Activated T-cell treated with anti-CD3 and anti-CD28 coated beads for 24 hours (primary cell): ENCODE measurements at regions not wholly inside any gene's neighbourhood (a gene's known extent, or its start where the extent isn't known, plus 50 kb on each side); places are given as distances from the start of the nearest gene placed in this dataset.

Source experiments
- DNase-seq: peaks from one replicate; pipeline ENCODE4 v3.0.0-alpha.2; 2020; ENCODE audit warnings: low read depth

DNA sequence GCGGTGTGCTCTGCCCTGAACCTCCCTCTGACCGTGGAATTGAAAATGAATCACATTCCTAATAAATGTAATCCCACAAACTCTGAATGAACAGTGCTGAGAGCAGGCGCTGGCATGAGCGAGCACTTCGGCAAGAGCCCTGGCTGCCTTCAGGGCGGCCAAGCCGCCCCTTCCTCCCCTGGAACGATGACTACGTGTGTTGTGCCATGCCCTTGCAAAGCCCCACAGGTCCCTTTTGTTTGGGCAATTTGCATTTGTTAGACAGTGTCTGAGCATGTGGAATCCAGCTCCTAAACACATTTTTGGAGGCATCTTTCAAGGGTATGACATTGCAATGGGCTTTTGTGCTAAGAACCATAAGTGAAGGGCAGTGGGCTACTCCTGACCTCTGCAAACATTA lies 95.6 kb upstream of the MKI67 start:
- no peak for DNase-seq

DNA sequence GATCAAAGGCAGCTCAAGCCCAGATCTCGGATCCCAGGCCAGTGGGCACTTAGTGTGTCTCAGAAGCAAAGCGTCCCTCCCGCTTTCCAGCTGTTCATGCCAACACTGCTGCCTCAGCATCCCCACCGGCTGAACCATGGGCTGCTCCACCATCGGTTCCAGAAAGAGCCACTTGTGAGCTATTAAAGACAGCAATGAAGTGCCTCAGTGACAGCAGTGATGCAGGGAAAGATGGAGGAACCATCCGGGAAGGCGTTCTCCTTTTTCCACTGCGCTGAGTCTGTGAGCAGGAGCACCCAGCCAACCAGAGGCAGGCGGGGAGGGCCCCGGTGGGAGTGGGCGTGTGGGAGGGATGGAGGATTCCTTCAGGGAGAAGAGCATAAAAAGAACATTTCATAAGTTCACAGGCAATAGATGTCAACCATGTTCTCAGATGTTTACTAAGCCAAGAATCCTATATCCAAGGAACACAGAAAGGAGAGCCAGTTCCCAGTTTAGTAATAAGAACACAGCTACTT lies 96.2 kb upstream of the MKI67 start:
- no peak for DNase-seq

DNA sequence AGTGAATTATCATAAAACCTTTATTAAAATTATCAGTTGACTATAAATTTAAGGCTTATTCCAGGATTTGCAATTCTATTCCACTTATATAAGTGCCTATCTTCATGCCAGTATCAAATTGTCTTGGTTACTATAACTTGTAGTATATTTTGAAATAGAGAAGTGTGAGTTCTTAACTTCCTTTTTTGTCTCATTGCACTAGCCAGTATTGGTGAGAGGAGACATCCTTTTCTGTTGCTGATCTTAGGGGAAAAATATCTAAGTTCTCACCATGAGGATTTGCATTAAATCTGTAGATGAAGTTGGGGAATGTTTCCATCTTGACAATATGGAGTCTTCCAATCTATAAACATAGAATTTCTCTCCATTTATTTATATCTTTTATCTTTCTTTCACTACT lies 104.2 kb upstream of the MKI67 start:
- no peak for DNase-seq

DNA sequence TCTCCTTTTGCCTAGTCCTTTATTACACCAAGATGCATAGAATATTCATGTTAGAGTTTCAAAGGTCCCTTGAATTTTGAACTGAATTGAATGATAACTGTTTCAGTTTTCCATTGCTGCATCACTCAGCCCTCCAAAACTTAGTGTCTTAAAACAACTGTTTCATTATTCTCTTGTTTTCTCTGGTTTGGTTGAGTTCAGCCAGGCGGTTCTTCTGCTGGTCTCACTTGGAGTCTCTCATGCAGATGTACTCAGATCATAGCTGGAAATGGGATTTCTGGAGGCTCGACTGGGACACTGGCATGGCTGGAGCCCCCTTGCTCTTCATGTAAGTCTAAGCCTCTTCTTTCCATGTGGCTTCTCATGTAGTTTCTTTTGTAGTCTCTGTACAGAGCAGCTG lies 107.2 kb upstream of the MKI67 start:
- no peak for DNase-seq

DNA sequence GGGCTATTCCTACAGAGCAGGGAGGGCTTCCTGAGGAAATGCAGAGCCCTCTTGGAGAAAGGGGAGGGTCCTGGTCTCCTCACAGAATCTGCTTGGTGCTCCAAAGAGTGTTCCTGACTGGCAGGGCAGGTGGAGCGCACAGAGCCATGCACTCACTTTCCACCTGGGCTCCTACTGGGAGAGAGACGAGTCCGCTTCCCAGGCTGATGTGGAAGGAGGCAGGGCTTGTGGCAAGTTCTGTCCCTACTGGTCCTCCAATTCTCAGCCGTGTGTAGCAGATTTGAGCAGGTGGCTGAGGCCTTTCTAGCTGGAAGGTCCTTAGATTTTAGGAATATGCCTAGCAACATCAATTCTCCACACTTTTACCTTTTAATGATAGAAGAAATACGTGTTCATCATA lies 111.5 kb upstream of the MKI67 start:
- DNase-seq: no peak

DNA sequence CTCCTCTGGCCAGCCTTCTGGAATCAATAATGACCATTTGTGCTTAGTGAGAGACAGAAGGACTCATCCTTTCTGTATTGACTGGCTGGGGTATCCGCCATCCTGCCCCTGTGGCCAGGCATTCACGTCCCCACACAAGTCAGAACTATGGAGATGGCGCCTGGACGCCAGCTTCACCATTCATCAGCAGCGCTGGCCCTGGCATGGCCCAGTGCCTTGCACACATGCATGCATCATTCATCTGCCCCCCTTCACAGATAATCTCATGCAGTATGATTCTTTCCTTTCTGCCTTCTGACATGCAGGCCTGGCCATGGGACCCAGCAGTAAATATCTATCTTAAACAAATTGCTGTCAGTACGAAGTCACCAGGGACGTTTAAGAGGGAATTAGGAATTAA lies 114.8 kb upstream of the MKI67 start:
- no peak for DNase-seq

DNA sequence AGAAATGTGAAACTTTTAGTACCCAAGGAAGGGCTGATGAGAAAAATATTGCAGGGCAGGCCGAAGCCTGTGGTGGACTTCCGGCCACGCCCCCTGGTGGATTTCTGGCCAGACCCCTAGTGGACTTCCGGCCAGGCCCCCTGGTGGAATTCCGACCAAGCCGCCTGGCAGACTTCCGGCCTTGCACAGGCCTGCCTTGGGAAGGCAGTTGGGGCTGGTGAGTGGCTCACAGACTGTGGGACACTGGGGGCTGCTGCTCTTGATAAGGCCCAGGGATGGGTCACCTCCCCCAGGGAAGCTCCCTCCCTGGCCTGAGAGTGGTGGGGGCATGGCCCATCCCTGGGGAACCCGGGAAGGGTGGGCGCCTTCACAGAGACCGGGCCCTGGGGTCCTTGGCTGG lies 116.4 kb upstream of the MKI67 start:
- DNase-seq: no peak

DNA sequence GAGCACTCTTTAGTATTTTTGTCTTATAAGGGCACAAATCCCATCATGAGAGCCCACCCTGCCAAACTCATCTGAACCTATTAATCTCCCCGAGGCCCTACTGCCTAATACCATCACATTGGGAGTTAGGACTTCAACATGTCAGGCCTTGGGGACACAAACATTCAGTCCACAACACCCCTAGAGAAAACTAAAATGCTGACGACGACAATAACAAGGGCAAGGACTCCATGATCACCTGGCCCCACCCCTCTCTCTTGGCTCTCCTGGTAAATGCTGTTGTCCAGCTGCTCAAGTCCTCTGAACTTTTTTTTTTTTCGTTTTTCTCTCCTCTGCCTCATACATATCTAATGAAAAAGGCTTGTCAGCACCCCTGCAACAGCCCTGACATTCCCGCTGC lies 118.8 kb upstream of the MKI67 start:
- no peak for DNase-seq

DNA sequence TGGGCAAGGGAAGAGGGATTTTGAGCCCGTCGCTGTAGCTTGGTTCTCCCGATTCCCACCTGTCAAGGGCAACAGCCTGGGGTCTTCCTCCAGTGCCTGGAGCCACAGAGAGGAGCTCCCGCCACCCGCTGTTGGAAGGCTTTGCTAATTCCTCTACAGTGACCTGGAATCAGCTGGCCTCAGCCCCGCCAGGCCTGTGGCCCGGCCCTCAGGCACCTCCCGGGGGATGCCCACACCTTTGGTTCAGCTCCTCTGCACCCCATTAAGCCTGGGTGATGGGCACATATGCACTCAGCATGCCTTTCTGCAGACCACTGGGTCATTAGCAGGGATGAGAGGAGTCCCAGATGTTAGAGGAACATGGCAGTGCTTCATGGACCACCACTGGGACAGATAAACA lies 121.4 kb upstream of the MKI67 start:
- DNase-seq: no peak

DNA sequence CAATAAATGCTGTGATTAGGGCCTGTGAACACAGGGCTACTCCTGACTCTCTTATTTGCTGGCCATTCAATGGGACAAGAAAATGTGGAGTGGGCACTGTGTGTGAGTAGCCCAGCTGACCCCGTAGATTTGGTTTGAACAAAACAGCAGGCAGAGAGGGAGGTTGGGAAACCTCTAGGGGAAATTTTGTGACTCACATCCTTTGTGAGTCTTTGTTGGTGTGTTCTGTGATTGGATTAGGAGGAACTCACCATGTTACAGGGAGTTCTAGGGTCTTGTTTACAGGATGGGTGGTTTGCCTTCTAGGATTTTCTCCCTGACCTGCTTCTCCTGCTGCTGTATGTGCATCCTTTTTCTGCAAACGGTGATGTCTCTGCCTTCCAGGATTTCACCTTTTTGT lies 128.3 kb upstream of the MKI67 start:
- DNase-seq: no peak

DNA sequence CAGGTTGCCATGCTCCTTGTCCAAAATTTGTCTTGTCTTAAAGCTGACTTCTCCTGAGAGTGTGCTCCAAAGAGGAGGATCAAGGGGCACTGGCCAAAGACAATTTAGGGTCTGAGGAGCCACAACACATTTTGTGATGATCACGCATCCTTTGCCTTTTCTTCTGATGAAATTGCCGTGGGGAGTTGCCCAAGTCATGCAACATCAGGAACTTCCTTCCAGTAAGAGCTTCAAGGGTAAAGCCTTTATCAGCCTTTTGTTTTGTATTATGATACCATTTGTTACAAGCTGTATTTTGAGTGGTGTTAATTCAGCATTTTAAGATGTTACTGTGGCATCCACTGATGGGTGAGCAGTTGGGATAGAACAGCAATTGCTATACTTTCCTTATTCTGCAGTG lies 131.2 kb upstream of the MKI67 start:
- DNase-seq: no peak

DNA sequence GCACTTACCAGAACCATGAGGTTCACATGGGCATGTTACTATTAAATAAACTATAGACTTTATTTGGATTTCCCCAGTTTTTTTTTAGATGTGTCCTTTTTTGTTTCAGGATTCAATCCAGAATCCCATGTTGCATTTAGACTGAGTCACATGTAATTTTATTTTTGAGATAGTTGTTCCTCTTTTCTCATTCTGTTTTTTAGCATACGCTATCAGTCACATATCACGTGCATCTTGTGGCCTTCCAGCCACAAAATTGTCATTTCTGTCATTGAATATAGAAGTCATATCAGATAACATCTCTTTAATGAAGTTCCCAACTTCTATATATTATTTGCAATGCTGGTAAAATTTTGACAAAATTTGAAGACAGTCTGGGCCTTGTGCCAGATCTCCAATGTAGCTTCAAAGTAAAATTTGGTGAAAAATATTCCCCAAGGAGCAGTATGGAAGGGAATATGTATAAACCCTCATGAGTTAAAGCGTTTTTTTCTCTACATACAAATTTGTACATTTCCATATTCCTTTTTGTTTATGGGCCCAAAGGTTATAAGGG lies 132.3 kb upstream of the MKI67 start:
- no peak for DNase-seq

DNA sequence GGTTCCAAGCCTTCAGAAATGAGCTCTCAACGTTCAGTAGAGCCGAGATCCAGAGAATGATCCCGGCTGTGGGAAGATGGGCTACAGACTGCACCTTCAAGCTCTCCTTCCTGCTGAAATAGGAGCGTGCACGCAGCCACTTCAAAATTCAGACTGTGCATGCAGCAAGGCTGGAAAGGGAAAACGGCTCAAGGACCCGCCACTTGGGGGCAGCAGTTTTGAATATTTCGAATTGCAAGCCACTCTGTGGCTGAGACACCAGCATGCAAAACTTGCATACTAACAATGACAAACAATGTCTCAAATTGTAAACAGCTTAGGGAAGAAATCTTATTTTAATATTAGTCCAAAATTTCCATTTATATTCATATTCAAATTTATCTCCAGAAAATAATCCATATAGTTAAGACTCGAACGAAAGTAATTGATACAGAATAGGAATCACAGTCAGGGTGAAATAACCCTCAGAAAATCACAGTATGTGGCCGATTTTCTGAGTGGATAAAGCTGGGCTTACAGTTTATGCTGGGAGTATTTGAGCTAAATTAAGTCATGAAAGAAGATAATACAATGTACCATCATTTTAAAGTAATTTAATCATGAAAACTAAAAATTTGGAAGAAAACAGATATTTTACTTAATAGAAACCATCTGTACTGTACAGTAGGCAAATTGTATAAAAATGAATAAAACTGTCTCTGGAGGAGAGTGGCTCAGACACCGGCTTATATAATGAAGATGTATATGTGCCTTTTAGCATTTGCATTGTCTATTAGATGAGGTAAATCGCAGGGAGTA lies 137.9 kb upstream of the MKI67 start:
- peak; percentile 15 for DNase-seq

DNA sequence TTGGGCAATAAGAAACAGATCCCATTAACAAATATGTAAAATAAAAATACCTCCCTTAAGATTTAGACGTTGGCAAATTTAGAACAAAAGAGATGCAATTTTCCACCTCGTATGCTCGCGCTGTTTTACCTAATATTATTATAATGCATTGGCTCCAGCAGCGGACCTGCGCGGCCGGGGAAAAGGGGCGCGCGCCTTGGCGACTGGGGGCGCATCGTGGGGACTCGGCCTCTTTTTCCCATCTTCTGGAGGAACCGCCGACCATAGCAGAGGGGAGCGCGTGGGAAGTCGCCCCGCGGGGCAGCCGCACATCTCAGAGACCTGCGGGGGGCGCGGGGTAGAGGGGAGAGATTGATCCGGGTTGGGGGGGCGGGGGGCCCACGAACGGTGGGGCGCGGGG lies 139.4 kb upstream of the MKI67 start:
- no peak for DNase-seq

DNA sequence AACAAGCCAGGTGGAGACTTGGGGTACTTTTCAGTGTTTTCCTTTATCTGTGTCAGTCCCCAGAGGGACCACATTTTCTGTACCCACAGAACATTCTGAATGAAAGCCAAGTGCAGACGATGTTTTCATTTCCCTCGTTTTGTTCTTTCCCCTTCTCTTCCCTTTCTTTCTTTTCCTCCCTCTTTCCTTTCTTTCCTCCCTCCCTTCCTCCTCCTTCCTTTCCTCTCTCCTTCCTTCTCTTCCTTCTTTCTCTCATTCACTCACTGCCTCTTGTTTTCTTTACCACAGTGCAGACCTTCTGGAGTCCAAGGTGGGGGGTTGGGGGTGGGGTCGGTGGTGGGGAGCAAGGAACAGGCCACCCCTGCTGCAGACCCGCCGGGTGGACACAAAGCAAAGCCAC lies 141.4 kb upstream of the MKI67 start:
- no peak for DNase-seq

DNA sequence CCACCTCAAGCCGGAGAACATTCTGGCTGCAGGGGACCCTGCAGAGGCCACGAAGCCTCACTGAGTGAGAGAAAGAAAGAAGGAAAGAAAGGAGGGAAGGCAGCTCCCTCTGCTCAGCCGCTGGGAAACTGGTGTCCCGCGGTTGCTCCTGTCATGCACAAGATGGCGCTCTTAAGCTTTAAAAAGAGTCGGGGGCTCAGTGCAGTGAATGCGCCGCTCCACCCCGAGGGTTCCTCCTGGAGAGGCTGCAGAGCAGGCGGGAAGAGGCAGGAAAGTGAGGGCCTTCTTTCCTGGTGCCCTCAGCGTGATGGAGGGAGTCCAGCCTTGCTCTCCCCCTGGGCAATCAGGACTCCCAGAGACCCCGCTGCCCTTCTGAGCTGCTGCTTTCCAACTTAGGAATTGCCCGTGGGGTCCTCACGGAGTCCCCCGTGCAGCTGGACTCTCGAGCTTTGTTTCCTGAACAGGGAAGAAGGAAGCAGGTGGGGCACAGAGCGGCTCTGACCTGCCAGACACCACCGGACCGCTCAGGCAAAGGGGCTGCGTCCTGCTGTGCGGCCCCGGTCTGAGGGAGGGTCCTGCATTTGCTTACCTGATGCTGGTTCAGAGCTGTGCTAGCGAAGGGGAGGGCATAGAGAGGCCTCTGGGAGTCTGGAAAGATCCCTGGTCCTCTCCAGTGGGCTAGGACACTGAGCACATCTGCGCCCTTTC lies 141.9 kb upstream of the MKI67 start:
- DNase-seq: no peak

DNA sequence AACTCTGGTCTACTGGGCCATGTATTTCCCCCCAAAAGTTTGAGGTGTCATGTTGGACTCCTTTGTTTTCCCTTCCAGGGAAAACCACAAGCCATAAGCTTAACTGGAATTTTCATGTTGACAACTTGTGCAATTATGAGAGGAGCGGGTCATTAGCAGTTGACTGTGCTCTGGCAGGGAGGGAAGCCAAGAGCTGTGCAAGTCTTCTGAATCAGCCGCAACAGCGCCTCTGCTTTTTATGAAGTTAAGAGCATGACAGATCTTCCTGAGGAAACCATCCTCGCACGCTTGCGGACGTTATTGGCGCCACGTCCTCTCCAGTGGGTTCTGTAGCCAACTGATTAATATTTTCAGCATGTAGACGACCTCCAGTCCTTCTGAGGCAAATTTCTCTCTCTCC lies 148.7 kb upstream of the MKI67 start:
- no peak for DNase-seq

DNA sequence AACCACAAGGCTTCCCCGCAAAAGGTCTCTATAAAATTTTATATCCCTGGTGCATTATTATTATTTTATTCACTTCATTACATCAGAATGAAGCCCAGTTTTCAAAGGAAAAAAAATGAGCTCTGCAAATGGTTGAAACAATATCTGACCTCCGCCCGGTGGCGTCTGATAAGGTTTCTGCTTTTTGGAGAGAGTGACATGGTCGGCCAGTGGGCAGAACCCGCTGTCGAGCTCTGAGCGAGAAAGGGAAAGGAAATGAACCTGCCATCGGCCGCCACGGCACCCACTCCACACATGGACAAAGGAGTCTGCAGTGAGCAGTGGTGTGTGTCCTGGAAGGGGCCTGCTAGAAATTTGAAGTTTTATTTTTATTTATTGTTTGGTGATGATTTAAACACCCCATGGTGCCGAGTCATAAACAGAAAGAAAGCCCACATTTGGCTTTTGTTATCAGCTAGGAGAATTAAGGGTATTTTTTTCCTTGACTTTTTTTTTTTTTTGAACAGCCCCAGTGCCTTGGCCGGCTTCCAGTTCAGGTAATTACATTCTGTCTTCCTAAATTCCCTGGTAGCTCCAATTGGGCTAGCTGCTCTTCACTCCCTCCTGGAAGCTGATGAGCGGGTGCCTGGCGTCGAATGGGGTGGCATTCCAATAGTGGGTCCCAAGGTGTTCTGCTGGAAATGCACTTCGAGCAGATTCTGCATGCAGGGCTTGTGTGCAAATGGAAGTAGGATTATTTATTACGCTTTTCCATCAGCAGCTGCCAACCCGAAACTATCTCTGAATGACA lies 149.4 kb upstream of the MKI67 start:
- no peak for DNase-seq

DNA sequence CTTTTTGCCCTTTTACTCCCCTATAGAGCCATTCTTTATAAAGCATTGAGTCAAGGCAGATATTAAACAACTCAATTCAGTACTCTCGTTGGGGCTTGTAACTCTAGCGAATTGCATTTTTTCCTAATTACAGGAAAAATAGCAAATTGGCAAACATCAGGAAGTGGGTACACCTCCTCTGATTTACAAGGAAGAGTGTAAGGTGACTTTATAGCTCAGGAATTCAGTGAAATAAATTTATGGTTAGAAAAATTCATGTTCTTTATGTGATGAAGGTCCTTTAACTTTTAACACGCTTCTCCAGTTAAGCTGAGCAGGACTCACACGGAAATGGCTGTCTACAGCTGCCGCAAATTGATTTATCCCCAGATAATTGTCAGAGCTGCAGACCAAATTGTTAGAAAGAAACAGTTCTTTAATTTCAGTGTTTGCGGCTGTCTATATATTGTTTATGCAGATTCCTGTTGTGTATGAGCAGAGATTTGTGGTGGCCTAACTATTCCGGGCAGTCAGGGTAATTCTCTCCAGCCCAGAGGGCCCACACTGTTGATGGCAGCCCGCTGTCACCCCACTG lies 151.1 kb upstream of the MKI67 start:
- DNase-seq: no peak

DNA sequence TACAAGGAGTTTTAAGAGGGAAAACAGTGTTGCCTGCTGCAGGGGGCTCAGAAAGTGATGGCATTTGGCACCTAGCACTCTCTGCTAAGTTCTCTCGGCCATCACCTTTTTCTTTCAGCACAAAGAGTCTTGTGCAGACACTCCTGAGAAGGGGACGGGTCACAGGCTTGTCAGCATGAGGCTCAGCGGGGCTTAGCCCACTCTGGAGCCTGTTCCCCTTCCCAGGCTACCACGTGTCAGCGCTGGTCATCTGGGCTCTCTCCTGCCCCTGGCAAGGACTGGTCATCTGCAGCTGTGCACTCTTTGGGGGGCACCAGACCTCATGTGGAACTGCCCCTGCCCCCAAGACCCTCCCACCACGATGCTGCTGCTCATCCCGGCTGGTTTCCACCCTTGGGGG lies 152.1 kb upstream of the MKI67 start:
- DNase-seq: no peak

DNA sequence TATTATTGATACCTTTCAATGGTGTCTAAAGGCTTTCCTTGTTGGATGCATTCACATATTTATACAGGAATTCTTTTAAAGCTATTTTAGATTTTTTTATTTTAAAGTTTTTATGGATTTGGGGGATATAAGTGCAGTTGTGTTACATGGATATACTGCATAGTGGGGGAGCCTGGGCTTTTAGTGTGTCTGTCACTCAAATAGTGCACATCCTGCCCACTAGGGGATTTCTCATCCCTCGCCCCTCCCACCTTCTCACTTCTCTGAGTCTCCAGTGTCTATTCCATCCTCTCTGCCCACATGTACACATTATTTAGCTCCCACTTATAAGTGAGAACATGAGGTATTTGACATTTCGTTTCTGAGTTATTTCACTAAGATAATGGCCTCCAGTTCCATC lies 154.0 kb upstream of the MKI67 start:
- DNase-seq: no peak

DNA sequence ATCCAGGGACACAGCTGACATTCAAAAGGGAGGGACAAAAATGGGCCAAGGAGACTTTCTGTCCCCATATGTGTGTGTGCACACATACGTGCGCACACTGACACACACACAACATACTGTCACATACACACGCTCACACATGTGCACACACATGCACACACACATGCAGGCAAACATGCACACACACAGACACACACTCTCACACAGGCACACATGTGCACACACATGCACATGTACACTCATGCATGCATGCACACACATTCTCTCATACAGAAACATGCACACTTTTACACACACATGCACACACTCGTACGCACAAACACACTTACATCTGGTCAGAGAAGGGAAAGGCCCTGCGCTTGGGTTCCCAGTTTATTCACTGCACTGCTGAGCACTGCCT lies 155.1 kb upstream of the MKI67 start:
- DNase-seq: no peak
